Adipose tissue (tissue), 3 donors: ENCODE measurements at regions not wholly inside any gene's neighbourhood (a gene's known extent, or its start where the extent isn't known, plus 50 kb on each side); places are given as distances from the start of the nearest gene placed in this dataset.
"Not testable (repeated sequence)": the region's sequence is repeated elsewhere in the genome, so short reads cannot be mapped to it uniquely, and the experiment has no call there.

ENCODE experiments used
- H3K27ac ChIP-seq: one replicate; pipeline ENCODE4 v1.5.1; 2013; ENCODE audit warnings: low read depth, low read length
- WGBS, 3 donors: extraction: QIAGEN DNeasy Blood & Tissue Kit; methylation state at CpG; one replicate each; pipeline ENCODE4 v1.1.7; 2013; 5-methylcytosine and 5-hydroxymethylcytosine counted together
- donor health status: healthy with polysubstance abuse.
- donor health status: Bipolar disorder and iron deficiency.
- donor health status: healthy.

- 76 to 86% (median 85%) methylated on average over 7 of the region's 7 CpGs for WGBS, 3 donors
- no peak overlapping the region for H3K27ac ChIP-seq
These were observed 167.5 kb downstream of the VEGFA start for GRCh38 chr6:43937236-43938177.

DNA sequence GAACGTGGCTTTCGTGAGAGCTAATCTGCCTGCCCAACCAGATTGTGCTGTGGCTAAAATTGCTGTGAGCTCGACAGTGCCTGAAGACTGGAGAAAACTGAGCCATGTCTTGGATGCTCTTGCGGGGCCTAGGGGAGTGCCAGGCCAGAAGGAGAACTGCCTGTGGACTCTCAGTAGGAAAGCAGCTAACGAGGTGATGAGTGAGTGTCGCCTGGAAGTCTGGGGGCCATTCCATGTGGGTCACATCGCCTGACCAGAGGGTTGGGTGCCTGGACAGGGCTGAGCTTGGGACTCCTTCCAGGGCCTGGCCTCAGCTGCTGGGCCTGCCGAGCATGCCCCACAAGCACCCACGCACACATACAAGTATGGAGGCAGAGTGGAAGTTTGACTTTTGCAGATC is 166.5 kb downstream of the VEGFA start:
- WGBS, 3 donors: 76 to 87% (median 86%) methylated on average over 9 of the region's 9 CpGs
- no peak overlapping the region for H3K27ac ChIP-seq

DNA sequence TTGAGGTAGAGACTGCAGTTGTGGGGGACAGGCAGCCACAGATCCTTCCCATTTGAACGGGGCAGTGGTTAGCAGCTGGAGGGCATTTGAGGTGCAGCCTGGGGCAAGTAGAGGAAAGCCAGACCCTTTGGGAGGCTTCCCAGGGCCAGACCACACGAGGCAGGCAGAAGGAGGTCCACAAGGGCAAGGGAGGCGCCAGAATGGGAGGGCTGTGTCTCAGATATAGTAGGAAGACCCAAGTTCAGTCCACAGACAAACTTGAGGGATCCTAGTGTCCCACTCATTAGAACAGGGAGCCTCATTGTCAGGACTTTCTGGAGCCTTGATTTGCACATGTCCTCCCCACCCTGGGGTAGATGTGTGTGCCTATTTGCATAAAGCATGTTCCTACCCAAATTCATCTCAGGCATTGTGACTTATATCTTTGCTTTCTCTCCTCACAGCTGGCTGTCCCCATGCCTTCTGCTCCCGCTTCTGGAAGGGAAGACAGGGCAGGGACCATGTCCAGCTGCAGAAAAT is 166.0 kb downstream of the VEGFA start:
- WGBS, 3 donors: 64 to 84% (median 72%) methylated on average over 4 of the region's 4 CpGs
- no peak overlapping the region for H3K27ac ChIP-seq

DNA sequence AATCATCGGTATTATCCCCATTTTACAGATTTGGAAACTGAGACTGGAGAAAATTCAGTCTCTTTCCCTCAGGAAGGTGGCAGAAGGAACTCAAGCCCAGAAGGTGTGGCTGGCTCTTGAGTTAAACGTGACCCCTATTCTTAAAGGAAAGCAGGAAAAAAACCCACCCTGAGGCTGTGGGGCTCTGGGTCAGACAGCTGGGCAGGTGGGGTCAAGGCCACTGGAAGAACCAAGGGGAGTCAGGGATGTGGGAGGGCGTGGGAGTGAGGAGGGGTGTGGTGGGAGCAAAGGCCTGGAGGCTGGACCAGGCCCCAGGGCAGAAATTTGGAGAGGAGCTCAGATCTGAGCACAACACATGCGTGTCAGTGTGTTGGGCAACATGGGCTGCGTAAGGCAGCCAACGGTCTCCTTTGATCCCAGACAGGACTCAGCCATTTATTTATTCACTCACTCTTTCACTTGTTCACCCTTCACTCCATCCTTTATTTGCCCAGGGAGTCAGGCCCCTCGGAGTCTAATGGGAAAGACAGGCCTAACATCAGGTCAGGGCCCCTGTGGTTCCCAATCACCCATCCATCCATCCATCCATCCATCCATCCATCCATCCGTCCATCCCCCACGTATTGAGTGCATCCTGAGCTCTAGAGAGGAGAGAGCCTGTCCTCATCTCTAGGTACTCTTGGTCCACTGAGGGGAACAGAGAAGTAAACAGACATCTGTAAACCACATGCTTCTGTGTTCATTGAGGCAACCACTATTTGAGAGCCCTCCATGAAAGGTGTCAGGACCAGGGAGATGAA is 165.0 kb downstream of the VEGFA start:
- 81 to 91% (median 84%) methylated on average over 9 of the region's 9 CpGs for WGBS, 3 donors
- H3K27ac ChIP-seq: no peak overlapping the region

DNA sequence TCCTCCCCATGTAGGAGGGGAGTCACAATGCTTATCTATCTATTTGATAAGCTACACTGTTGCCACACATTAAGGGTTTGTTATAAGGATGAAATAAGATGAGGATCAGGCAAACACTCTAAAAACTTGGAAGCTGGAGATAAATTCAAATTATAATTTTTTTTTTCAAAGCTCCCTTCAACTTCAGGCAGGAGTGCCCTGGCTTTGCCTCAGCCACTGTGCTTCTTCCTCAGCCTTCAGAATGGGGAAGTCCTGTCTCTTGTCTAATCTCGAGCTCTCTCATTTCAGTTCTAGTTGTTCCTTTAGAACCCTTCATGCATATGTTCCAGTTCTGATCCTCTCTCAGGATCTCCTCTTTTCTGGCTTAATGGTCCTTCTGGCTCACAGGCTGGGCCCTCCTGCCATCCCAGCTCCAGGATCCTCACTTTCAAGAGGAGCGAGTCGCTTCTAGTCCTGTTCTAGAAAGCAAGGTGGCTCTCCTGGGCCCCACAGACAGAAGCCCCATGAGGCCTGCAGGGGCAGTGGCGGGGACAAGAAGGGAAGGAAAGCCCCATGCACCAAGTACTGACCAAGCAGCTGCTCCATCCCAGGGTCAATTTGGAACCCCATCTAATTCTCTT is 164.3 kb downstream of the VEGFA start:
- no peak overlapping the region for H3K27ac ChIP-seq
- 88 to 93% (median 89%) methylated on average over 4 of the region's 4 CpGs for WGBS, 3 donors

DNA sequence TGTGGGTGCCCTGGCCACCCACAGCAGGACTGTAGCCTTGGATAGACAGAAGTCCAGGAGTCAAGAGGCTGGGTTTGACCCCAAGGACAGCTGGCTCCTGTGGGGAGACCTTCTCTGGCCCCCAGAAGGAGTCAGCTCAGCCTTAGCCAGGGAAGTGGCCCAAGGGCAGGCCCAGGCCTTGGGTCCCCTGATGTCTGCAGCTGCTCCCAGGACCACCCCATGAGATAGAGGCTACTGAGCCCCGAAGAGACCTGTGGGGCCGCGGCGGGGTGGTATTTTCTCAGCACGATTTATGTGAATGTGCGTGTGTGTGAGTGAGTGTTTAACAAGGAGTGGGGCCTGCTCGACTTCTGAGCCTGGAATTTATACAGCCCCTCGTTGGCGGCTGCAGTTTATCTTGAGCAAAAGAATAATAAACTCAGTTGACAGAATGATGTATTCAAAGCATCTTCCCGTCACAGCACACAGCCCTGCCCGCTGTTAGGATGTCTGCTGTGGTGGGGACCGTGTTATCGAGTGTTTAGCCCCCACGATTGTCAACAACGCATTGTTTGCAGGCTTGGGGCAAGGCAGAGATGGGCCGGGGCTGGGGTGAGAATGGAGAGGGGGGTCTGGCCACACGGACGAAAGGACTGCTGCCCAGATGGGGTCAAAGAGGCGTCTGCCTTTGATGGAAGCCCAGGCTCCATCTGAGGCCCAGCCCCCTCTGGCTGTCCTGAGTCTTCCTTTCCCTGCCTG is 163.3 kb downstream of the VEGFA start:
- no peak overlapping the region for H3K27ac ChIP-seq
- WGBS, 3 donors: 85 to 92% (median 90%) methylated on average over 18 to 19 of the region's 19 CpGs

DNA sequence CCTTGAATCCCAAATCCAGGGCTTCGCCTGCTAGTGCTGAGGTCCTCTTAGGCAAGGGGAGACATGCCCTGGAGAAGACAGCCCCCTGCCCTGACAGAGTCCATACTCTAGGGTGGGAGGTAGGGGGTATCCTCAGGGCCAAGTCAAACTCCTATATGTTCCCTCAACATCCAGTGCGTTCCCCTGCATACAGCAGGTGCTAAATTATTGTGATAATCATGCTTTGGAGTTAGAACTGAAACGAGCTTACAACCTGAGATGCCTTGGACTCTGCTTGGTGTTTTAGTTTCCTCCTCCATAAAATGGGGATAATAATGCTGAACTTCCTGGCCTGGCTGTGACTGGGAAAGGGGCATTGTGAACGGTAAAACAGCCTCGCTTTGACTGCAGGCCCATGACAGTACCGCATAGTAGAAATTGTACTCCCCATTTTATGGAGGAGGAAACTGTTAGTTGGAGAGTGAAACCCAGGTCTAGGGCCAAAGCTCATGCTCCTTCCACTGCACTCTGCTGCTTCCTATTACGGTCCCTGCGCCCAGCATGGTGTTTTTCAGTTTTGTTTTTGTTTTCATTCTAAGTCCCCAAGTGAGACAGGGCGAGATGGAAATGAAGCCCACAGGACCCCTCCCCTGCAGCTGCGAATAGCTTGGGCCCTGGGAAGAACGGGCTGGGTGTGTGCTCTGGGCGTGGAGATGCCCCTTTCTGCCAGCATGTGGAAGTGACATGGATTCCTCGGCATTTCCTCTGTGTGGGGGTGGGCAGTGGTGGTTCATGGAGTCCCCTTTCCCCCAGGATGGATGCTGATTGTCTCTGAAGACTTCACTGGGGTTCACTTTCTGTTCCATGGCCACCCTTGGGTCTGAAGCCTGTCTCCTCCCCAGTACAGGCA is 162.5 kb downstream of the VEGFA start:
- no peak overlapping the region for H3K27ac ChIP-seq
- 87 to 92% (median 89%) methylated on average over 13 of the region's 13 CpGs for WGBS, 3 donors

DNA sequence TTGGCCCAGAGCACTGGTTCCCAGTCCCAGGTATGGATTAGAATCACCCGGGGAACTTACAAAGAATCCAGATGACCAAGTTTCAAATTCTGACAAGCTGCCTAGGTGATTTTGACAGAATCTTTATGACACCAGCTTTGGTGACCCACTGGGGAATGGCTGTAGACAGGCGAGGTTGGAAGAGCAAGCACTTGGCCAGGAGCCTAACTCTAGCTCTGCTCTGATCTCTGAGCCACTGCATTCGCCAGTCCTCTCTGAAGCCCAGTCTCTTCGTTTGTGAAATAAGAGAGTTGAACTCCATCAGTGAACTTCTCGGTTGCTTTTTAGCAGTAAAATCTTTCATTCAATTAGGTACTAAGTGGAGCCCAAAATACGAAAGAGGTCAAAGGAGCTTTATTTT is 161.2 kb downstream of the VEGFA start:
- 65 to 89% (median 73%) methylated on average over 6 of the region's 6 CpGs for WGBS, 3 donors
- H3K27ac ChIP-seq: no peak overlapping the region

GRCh38 chr6:43930440-43931154 is 160.6 kb downstream of the VEGFA start:
- WGBS, 3 donors: 75 to 93% (median 92%) methylated on average over 8 of the region's 8 CpGs
- no peak overlapping the region for H3K27ac ChIP-seq

DNA sequence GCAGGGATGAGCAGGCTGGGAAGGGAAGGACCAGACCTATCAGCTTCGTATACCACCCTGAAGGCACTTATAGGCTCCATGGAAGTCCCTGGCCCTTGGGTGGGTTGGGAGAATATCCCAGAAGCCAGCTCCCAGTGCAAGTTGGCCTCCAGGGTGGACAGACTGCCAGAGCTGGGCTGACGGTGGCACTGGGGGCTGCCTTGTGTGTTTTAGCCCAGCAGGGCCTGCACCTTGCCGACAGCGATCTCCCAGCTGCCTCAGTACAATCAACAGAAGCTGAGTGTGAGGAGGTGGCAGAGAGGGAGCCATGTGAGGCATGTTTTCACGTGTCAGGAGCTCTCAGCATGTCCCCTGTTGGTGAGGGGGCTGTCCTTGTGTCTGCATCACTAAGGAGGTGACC is 159.5 kb downstream of the VEGFA start:
- no peak overlapping the region for H3K27ac ChIP-seq
- WGBS, 3 donors: 89 to 92% (median 91%) methylated on average over 5 of the region's 5 CpGs

DNA sequence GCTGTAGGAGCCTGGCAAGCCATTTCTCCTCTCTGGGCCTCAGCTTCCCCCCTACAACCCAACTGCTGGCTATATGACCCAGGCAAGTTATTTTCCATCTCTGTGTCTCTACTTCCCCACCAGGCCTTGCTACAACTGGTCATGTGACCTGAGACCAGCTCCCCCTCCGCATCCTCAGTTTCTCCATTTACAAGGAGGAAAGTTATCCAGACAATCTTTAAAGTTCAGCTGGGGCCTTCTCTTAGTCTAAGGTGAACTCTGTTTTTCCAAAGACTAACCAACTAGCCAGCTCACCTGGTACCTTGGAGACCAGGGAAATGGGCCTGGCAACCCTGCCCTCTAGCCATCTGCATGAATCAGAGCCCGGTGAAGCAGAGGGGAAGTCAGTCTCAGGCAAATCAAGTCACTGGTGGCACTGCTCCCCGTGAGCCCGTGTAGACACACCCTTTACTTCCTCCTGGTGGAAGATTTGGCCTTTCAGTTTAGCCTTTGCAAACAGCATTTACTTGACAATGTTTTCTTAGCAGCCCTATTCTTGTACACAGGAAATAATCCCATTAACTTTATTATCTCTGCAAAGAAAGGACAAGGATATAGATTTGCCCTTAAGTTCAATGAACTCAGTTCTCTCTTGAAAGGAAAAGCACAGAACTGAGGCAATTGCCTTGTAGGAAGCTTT is 157.7 kb downstream of the VEGFA start:
- no peak overlapping the region for H3K27ac ChIP-seq
- 44 to 54% (median 45%) methylated on average over 4 of the region's 4 CpGs for WGBS, 3 donors

GRCh38 chr6:43926634-43927531 is 156.9 kb downstream of the VEGFA start:
- 42 to 68% (median 65%) methylated on average over 17 of the region's 17 CpGs for WGBS, 3 donors
- H3K27ac ChIP-seq: no peak overlapping the region

DNA sequence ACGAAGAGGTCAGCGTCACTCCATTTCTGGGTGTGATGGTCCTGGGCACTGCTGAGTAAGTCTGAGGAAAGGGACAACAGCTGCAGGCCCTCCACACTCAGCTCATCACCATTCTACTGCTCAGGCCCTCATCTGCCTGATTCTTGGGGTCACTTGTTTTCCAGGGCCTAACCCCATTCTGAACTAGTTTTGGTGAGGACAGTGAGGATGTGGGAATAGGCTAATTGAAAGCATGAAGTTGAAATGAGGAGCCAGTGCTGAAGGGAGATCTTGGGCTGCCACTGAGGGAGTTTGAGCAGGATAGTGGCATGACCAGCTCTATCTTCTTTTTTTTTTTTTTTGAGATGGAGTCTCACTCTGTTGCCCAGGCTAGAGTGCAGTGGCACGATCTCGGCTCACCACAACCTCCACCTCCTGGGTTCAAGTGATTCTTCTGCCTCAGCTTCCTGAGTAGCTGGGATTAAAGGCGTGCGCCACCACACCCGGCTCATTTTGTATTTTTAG is 155.7 kb downstream of the VEGFA start:
- not testable (repeated sequence) for H3K27ac ChIP-seq
- WGBS, 3 donors: 93 to 96% (median 95%) methylated on average over 7 of the region's 7 CpGs

GRCh38 chr6:43924222-43924702 is 154.3 kb downstream of the VEGFA start:
- 37 to 68% (median 43%) methylated on average over 12 of the region's 12 CpGs for WGBS, 3 donors
- H3K27ac ChIP-seq: no peak overlapping the region
